Renal cortical epithelial cell (primary cell): ENCODE measurements at regions not wholly inside any gene's neighbourhood (a gene's known extent, or its start where the extent isn't known, plus 50 kb on each side); places are given as distances from the start of the nearest gene placed in this dataset.

Experiments used
- DNase-seq: peaks from one replicate; pipeline ENCODE4 v3.0.0-alpha.2; 2011; ENCODE audit warnings: low read depth

DNA sequence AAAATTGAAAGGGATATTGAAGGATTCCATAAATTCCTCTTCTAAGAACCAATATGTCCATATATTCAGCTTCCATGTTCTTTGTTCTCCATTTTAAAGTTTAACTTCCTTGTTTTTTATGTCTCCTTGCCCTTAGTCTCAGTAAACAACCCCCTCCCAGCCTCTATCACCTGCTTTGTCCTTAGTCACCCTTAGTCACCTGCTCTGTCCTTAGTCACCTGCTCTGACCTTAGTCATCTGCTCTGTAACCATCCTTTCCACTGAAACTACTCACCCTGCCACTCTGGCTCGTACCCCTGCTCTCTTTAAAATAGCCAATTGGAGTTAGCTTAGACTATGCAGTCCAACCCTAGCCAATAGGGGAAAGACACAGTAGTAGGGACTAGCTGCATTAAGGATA, 136.2 kb upstream of the TMEM106B start:
- no peak for DNase-seq

DNA sequence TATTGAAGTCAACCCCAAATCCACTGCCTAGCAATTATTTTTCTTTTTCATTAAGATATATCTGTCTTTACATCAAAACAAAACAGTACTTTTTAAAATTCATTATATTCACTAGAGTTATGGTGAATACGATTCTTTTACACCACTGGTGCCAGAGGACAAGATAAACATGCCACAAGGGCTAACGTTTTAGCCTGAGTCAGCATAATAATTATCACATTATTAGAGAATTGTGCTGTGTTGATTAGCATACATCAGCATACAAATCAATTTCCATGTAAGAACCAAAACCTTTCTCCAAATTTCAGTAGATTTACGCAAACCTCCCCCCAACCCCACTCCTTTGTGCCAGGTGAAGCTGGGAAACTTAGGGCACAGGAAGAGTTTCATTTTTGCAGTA, 131.1 kb upstream of the TMEM106B start:
- no peak for DNase-seq

DNA sequence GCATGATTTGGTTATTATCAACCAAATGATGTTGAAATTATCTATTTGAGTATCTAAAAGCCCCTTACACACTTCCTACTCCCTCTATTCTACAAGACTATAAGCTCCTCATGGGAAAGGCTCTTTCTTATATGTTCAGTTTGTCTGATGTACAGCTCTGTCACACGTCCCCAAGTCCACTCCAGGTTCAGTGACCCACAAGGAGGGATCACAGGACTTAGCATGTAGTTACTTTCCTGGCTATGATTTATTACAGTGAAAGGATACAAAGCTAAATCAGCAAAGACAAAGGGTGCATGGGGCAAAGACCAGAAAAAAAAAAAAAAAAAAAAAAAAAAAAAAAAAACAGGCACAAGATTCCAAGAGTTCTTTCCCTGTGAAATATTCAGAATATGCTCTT, 125.6 kb upstream of the TMEM106B start:
- DNase-seq, result no peak

DNA sequence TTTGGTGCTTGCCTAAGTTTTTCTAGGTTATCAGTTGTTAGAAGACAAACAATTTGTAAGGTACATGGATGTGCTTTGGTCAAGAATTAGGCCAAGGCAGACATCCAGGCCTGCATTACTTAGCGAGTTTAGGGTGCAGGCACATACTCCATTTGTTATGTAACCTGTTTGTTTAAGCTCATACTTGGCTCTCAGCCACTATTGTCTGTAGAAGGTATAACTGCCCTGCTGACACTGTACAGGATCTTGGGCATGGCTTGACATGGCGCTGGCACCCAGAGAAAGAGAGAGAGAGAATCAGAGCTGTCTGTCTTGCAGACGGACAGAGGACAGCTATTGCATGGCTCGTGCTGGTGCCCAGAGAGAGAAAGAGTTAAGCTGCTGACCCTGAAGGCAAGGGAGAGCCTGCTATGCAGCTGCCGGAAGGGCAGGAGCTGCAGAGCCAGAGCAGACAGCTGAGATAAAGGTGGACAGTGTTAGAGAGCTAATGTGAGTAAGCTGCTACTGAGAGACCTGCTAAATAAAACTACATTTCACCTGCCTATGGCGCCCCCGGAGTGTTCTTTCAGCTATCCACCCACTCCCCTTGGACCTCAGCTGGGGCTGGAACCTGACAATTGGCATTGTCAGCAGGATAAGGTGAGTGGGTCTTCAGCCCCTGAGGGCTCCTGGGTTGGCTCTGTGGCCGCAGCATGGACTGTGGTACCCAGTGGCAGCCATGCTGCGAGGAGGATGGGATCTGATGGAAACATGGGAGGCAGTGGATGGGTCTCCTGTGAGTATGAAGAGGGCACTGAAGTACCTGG, 120.9 kb upstream of the TMEM106B start:
- DNase-seq, result no peak

DNA sequence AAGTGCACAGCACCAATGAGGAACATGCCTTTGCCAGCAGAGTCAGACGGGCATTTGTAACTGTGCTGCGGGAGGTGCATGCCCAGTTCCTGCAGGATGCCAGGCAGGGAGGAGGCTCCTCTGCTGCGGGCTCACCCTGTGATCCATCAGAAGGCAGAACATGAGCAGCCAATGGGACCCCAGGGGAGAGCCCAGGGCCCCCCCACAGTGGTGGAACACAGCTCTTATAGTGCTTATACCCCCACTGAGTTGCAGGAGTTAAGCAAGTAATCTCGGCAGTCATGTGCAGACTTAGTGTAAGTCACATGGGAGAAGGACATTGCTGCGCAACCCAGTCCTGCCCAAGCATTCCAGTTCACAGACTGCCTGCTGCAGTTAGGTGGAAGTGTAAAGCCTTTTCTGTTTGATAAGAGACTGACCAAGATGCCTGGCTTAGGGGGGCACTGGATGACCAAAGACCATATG, 120.3 kb upstream of the TMEM106B start:
- no peak for DNase-seq

DNA sequence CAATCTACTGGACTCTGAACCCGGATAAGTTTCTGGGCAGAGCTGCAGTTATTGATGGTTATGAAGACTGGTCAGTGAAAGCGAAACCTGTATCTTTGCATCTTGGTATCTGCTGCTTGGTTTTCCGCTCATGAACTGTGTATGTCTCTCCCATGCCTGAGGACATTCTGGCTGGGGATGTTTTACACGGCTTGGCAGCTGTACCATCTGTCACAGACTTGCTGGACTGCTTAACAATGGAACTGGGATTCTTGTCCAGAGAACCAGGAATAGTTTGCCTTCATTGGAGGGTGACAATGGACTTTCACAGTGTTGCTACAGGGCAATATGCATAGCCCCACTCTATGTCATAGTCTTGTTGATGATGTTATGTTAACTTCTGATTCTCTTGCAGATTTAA, 119.9 kb upstream of the TMEM106B start:
- no peak for DNase-seq

DNA sequence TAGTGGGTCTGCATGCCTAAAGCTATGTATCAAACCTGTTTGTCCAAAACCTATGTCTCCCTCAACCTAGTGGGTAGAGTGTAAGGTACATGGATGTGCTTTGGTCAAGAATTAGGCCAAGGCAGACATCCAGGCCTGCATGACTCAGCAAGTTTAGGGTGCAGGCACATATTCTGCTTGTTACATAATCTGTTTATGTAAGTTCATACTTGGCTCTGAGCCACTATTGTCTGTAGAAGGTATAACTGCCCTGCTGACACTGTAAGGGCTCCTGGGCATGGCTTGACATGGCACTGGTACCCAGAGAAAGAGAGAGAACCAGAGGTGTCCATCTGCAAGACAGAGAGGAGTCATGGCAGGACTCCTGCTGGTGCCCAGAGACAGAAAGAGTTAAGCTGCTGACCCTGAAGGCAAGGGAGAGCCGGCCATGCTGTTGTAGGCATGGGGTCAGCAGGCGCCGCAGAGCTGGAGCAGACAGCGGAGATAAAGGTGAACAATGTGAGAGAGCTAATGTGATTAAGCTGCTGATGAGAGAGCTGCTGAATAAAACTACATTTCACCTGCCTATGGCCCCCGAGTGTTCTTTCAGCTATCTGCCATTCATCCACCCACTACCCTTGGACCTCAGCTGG, 118.5 kb upstream of the TMEM106B start:
- DNase-seq, result no peak

DNA sequence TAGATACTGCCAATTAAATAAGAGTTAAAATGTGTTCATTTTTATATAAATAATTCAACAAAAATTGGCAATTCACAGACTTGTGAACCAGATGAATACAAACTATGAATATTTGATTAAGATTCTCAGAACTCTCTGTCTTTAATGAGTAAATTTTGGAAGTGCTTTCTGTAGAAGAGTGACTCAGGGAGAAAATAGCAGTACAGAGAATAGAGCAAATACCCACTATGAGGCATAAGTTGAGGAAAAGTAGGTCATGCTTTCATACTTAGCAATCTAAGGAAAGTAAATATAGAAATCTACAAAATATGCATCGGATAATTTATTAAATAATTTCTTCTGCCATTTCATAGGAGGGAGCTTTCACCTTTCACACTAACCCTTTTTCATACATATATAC, 117.7 kb upstream of the TMEM106B start:
- DNase-seq, result no peak

DNA sequence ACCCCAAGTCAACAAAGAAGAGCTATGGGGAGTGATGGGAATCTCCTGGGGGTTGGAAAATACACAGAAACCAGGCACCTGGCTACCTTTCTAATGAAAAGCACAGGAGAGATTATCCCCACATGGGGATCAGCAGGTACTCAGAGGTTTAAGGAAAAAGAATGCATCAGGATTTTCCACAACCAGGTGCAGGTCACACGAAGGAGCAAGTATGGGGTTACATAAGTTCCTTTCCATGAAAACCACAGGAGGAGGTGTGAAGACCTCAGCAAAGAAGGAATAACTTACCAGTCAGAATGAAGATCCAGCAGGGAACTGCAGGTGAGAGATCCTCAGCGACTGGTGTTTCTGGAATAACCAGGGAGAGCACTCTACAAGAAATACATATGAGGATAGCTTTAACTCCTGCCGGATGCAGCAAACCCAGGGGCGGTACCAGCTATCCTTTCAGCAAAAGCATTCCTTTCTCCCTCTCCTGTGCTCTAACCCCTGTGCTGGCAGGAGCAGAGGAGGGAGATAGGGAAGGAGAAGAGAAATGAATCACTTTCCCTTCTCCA, 116.7 kb upstream of the TMEM106B start:
- no peak for DNase-seq

DNA sequence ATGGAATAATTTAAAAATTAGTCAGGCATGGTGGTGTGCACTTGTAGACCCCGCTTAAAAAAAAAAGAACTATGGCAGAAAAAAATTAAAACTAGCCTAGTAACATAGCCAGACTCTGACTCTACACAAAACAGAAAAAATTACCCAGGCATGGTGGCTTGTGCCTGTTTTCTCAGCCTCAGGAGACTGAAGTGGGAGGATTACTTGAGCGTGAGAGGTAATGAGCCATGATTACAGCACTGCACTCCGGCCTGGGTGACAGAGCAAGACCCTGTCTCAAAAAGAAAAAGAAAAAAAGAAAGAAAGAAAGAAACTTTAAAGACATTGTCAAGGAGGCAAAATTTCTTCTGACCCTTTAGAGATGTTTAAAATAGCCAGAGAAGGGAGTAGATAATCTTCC, 109.0 kb upstream of the TMEM106B start:
- peak; percentile 65 for DNase-seq

DNA sequence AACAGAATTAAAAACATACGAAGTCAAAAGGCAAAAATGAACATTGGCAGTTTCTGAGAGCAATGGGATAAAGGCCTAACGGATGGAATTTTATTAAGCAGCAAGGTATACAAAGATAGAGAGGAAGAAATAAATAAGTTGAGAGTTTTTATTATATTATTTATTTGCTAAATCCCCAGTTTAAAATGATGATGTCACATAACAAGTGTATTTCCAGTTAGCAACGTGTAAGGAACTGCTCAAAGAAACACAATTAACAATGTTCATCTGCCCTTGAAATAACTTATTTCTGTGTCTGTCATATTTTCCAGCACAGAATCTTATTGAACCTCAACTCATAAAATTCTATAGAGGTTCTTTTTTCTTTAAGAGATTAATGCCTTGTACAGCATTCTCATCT, 108.6 kb upstream of the TMEM106B start:
- DNase-seq, result no peak

DNA sequence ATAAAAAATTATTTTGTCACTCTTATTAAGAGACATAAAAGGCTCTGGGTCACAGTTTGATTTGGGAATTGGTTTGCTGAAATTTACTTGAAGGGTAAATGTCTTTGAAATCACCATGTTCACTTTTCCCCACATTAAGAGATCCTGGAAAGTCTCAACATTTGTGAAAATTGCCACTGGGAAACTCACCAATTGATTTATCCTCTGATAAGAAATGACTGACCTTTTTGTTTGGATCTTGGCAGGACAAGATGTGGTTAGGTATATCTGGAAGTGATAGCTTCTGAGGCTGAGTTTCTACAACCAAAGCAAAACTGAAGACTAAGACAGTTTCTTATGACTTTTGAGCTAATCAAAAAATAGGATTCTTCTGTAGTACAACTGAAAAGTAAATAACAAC, 107.1 kb upstream of the TMEM106B start:
- no peak for DNase-seq

DNA sequence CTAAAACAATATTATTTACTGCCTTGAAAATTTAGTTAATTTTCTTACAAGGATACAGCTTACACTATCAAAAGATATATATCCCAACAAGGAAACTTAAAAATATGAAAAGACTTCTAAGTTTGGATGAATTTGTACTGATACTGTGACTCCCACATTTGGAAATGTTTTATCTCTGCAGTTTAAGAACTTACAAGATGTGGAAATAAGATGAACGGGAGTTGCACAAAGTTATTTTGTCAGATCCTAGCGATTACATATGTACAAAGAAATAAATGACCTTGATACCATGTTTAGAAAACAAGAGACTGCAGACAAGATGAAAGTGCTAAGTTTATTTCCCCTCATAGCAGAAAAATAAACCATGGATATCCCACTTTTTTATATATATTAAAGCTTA, 103.7 kb upstream of the TMEM106B start:
- no peak for DNase-seq

DNA sequence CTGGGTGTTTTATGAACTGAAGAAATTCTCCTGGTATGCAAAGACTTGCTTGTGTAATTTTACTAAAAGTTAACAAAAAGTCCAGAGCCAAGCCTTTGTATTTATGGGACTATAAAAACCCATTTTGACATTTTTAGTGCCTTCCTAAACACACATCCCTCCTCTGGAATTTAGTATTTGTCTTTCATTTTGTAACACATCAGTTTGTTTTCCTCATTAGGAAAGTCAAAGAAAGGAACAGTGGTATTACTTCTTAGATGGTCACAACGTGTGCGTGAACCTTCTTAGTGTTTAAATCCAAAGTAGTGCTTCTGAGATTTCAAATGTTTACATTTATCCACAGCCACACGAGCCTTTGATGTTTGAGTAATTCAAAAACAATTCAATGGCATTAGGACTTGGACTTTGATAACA, 103.2 kb upstream of the TMEM106B start:
- peak; percentile 15 for DNase-seq

DNA sequence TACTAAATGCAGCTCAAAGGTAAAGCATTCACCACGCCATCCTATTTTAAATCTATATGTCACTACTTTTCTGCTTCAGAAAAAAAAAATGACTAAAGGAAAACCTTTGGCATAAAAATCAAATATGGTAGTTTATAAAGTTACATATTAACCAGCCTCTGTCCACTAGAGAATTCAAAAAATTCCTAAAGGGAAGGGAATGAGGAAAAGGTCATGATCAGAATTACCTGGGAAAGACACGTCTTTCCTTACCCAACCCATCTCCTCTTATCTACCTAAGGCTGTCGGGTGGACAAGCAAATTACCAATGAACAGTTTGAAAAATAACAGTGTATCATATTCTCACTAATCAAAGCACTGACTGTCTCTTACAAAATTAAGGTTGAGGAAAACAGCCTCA, 100.7 kb upstream of the TMEM106B start:
- peak; percentile 55 for DNase-seq

DNA sequence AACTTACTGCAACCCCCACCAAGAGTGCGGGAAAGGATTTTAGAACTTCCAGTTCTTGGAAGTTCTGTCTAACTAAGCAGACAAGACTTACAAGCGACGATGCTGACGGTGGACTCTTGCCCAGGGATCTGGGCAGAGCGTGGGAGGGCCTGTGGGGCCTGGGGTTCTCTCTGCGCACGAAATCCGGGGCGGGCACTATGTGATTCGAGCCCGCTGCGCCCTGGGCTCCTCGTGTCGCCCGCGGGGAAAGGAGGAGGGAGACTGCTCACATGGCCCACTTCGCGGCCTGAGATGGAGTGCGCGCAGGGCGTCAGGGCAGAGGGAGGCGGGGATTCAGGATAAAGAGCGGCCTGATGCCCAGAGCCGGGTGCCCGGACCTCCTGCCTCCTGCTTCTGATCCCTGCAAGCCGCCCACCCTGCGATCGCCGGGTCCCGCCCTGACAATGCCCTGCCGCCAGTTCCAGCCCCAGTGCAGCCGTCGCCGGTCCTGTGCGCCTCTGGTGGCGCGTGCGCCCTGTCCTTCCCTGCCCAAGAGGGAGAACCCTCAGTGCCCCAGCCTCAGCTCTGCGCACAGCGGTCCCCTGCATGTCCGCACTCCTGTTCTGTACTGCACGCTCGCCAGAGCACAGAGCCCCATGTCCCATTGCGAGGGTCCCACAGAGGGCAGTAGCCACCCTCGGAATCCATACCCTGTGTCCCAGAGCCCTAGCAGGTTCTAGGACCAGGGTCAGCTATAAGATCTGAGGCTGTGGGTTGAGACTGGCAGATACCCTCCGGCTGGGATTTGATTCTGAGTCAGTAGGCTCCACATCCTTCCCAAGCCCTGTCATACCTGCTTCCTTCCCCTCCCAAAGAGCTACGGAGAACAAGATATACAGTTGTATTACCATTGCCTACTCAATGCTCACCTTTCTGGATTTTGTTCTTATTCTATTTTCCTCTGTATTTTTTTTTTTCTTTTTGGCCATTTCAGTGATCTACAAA, 99.4 kb upstream of the TMEM106B start:
- DNase-seq, result peak; percentile 36

DNA sequence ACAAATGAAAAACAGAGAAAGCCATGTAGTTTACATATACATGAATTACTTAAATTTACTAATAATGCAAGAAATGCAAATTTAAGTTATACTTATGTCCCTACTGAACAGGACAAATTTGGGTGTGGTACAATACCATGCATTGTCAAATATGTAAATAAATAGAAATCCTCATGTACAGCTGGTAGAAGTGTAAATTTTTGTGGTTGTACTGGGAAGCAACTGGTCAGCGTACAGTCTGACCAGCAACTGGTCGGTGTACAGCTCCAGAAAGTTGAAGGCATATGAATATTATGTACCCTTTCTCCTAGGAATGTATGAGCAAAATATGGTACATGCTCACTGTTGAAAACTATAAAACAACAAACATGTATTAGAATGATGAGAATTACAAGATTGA, 93.9 kb upstream of the TMEM106B start:
- DNase-seq, result no peak

DNA sequence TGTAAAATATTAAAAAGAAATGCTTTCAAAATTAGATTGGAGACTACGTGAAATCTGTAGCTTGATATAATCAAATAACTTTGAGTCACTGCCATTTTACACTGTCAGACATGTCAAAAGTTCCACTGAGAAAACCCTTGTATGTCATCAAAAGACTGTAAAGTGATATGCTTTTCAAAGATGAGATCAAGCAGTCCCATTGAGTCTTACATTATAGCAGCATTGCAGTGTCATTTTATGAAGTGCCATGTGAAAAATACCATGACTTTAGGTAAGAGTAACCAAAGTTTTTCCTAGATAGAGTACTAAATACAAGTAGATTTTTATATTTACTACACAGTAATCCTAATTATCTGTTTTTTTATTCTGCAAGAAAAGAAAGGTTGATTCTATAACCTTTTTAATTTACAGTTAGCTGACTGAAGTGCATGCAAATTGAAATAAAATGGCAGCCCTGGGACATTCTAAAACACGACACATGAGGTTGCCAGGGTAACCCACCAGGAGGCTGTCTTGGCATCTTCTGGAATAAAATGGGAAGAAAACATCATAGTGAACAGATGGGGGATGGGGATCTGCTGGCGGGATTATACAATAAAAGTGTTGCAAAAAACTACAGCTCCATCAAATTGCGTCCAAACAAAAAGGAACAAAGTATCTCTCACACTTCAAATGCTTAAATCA, 91.3 kb upstream of the TMEM106B start:
- no peak for DNase-seq

DNA sequence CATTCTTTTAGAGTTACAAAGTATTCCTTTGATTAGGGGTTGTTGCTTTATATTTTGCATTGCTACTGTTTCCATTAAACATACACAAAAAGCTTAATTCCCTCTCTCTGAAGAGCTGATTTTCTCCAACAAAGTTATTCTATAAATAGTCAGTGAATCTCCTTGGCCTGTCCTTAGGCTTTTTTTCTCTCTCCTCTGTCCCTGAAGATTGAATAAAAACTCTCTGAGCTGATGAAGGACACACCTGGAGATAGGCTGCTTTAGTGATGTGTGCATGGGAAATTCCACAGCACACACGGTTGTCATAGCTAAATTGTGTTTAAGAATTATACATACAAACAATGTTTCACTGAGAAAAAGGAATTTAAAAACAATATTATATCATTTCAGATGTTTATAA, 90.5 kb upstream of the TMEM106B start:
- DNase-seq, result no peak

DNA sequence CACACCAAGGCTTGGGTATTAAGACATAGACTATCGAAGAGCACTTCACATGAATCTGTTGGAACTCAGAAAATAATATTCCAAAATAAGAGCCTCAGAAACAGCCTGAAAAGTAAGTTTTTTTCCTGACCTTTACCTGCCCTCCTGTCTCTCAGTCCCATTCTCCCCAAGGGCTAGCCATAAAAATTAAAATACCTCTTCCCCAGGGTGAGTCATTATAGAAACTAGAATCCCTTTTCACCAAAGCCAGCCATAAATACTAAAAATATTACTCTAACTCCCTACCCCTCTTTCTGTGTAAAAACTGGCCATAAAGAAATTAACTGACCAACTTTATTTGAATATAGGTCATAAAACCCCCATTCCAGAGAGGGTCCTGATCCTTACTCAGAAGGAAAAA, 87.9 kb upstream of the TMEM106B start:
- DNase-seq, result peak; percentile 42

DNA sequence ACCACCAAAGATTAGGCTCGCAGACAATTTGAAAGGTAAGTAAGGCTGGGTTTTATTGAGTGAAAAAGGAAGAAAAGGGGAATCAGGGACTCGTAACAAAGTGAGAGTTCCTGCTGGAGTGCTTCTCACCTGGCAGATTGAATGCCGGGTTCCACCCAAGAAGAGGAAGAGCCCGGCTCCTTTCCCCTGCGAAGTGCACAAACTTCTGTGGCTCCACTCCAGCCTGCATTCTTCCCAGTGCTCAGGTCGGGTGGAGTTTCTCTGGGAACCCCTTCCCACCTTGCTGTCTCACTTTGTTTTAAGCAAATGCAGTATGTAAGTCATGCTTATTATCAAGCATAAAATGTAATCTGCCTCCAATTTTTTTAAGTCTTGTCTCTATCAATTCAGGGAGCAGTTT, 87.1 kb upstream of the TMEM106B start:
- DNase-seq, result no peak
